HCT116 (cell line): ENCODE measurements at regions not wholly inside any gene's neighbourhood (a gene's known extent, or its start where the extent isn't known, plus 50 kb on each side); places are given as distances from the start of the nearest gene placed in this dataset.

Experiments
- ATAC-seq: fragments of 200-7000 bp; cut with Tn5 transposase; 2 replicates; pipeline ENCODE4 v1.9.1; 2020; ENCODE audit warnings: mild to moderate bottlenecking, moderate library complexity
- BruUV-seq: library from RNA; stranded (reverse); fragments of 400-500 nt; replicated peaks from 2 replicates; lab custom pipeline; 2021; lab: Mats Ljungman, UMichigan
- CTCF ChIA-PET: fragments of 300-600 bp; sonication (Branson Sonifier 250); formaldehyde crosslinking; loops from one replicate; lab custom pipeline; 2021; ENCODE audit warnings: antibody characterized with exemption; lab: Charles Lee
- POLR2A ChIA-PET: fragments of 300-600, 350-600 bp; sonication (Branson Sonifier 250); formaldehyde crosslinking; loops from one replicate; lab custom pipeline; 2021; ENCODE audit warnings: antibody characterized with exemption; lab: Charles Lee
- RAD21 ChIA-PET, 2 experiments: fragments of 300-600 bp; sonication (Branson Sonifier 250); formaldehyde crosslinking; loops; one replicate each; lab custom pipeline; 2023; ENCODE audit warnings: low total read pairs in 2 of 2; ENCODE audit not compliant: uncharacterized antibody in 2 of 2, unreplicated experiment in 2 of 2, low non-redundant PET in 1 of 2; lab: Charles Lee
- DNase-seq: peaks from one replicate; pipeline ENCODE4 v3.0.0-alpha.2; 2010; ENCODE audit warnings: low read depth, low spot score
- H2AFZ ChIP-seq: fragments of 200-600 bp; shearing (Covaris generic), sonication (generic); 2 replicates; pipeline ENCODE4 v1.6.1; 2017; ENCODE audit warnings: low read depth, mixed run types, mixed read lengths, antibody characterized with exemption, low read length; ENCODE audit not compliant: poor library complexity, severe bottlenecking
- H3K27ac ChIP-seq: 2 replicates; pipeline ENCODE4 v1.5.1; 2012; ENCODE audit warnings: low read depth, low read length
- H3K27me3 ChIP-seq: fragments of 200-600 bp; sonication (generic); 2 replicates; pipeline ENCODE4 v1.6.1; 2016; ENCODE audit warnings: mixed run types, low read length, mixed read lengths; ENCODE audit not compliant: insufficient read depth
- H3K36me3 ChIP-seq, 2 experiments: fragments of 200-500 bp in 1 of 2; fragments of 200-600 bp in 1 of 2; sonication (Bioruptor generic) in 1 of 2; sonication (generic) in 1 of 2; 2 replicates each; pipeline versions ENCODE4 v1.5.1 to v1.6.1; 2014 to 2016; ENCODE audit warnings: low read length in 2 of 2, inconsistent platforms in 1 of 2, mixed read lengths in 1 of 2, mixed run types in 1 of 2; ENCODE audit not compliant: insufficient read depth in 2 of 2, control insufficient read depth in 1 of 2
- H3K4me1 ChIP-seq, 2 experiments: fragments of 200-600 bp in 1 of 2; sonication (generic) in 1 of 2; 2 replicates each; pipeline versions ENCODE4 v1.5.1 to v1.6.1; 2012 to 2017; ENCODE audit warnings: low read length in 2 of 2, inconsistent platforms in 1 of 2, mild to moderate bottlenecking in 1 of 2, mixed read lengths in 1 of 2, mixed run types in 1 of 2, moderate library complexity in 1 of 2; ENCODE audit not compliant: insufficient read depth in 2 of 2, control insufficient read depth in 1 of 2
- H3K4me2 ChIP-seq: fragments of 200-600 bp; sonication (generic); 2 replicates; pipeline ENCODE4 v1.6.1; 2017; ENCODE audit warnings: mixed run types, low read length, mixed read lengths
- H3K4me3 ChIP-seq, 2 experiments: fragments of 200-600 bp in 1 of 2; sonication (generic) in 1 of 2; replicated peaks in 1 of 2; 2 replicates each; pipeline ENCODE4 v1.5.1; 2011 to 2016; ENCODE audit warnings: low read length in 2 of 2, control low read depth in 1 of 2, low read depth in 1 of 2, mild to moderate bottlenecking in 1 of 2, mixed read lengths in 1 of 2, mixed run types in 1 of 2
- H3K79me2 ChIP-seq: fragments of 200-600 bp; sonication (generic); 2 replicates; pipeline ENCODE4 v1.6.1; 2017; ENCODE audit warnings: mild to moderate bottlenecking, mixed run types, low read length, moderate library complexity, mixed read lengths; ENCODE audit not compliant: insufficient read depth
- H3K9ac ChIP-seq: fragments of 200-600 bp; sonication (generic); 2 replicates; pipeline ENCODE4 v1.6.1; 2016; ENCODE audit warnings: low read length, mixed read lengths
- H3K9me2 ChIP-seq: fragments of 200-600 bp; sonication (generic), shearing (Covaris generic); 2 replicates; pipeline ENCODE4 v1.6.1; 2017; ENCODE audit warnings: mixed run types, mild to moderate bottlenecking, moderate library complexity; ENCODE audit not compliant: insufficient read depth
- H3K9me3 ChIP-seq, 2 experiments: fragments of 200-500 bp in 1 of 2; fragments of 200-600 bp in 1 of 2; sonication (Bioruptor generic) in 1 of 2; sonication (generic) in 1 of 2; 2 replicates each; pipeline ENCODE4 v1.6.1; 2014 to 2017; ENCODE audit warnings: low read length in 2 of 2, mixed read lengths in 2 of 2, inconsistent platforms in 1 of 2, low read depth in 1 of 2, mild to moderate bottlenecking in 1 of 2, mixed run types in 1 of 2, moderate library complexity in 1 of 2; ENCODE audit not compliant: control insufficient read depth in 1 of 2, insufficient read depth in 1 of 2
- H4K20me1 ChIP-seq: fragments of 200-600 bp; sonication (generic), shearing (Covaris generic); 2 replicates; pipeline ENCODE4 v1.6.1; 2017; ENCODE audit warnings: mixed run types, mild to moderate bottlenecking, moderate library complexity; ENCODE audit not compliant: insufficient read depth
- CBX3 ChIP-seq: IDR thresholded peaks from 2 replicates; pipeline ENCODE4 v1.6.1; 2012; ENCODE audit warnings: low read depth
- CEBPB ChIP-seq: IDR thresholded peaks from 2 replicates; pipeline ENCODE4 v1.6.1; 2012; ENCODE audit warnings: low read depth
- EGR1 ChIP-seq: IDR thresholded peaks from 2 replicates; pipeline ENCODE4 v1.6.1; 2012; ENCODE audit warnings: low read depth
- POLR2A ChIP-seq: IDR thresholded peaks from 2 replicates; pipeline ENCODE4 v1.7.0; 2011; ENCODE audit warnings: borderline replicate concordance; ENCODE audit not compliant: insufficient read depth, insufficient read length; ENCODE audit errors: extremely low read depth
- RAD21 ChIP-seq: IDR thresholded peaks from 2 replicates; pipeline ENCODE4 v1.6.1; 2012; ENCODE audit warnings: low read depth, mild to moderate bottlenecking
- SP1 ChIP-seq: IDR thresholded peaks from 2 replicates; pipeline ENCODE4 v1.6.1; 2012; ENCODE audit warnings: low read depth
- TCF7L2 ChIP-seq: IDR thresholded peaks from 2 replicates; pipeline ENCODE4 v1.7.0; 2011; ENCODE audit warnings: borderline replicate concordance, inconsistent platforms; ENCODE audit not compliant: insufficient read depth, insufficient read length; ENCODE audit errors: extremely low read depth
- YY1 ChIP-seq: IDR thresholded peaks from 2 replicates; pipeline ENCODE4 v1.6.1; 2011; ENCODE audit warnings: low read length, low read depth, moderate library complexity, mild to moderate bottlenecking; ENCODE audit not compliant: insufficient replicate concordance; ENCODE audit errors: extremely low read depth
- ZNF274 ChIP-seq: fragments of 200-500 bp; sonication (Bioruptor generic); IDR thresholded peaks from 2 replicates; pipeline ENCODE4 v1.6.1; 2014; ENCODE audit warnings: mild to moderate bottlenecking, low read depth, low read length, inconsistent platforms
- intact Hi-C: fragments of 100-400 bp; cut with micrococcal nuclease; formaldehyde crosslinking; loops from 2 replicates; pipeline ENCODE4 v1.10.0; 2022
- TF ChIP-seq, protein P1 (sequence below): IDR thresholded peaks from 2 replicates; pipeline ENCODE4 v1.6.1; 2012

DNA sequence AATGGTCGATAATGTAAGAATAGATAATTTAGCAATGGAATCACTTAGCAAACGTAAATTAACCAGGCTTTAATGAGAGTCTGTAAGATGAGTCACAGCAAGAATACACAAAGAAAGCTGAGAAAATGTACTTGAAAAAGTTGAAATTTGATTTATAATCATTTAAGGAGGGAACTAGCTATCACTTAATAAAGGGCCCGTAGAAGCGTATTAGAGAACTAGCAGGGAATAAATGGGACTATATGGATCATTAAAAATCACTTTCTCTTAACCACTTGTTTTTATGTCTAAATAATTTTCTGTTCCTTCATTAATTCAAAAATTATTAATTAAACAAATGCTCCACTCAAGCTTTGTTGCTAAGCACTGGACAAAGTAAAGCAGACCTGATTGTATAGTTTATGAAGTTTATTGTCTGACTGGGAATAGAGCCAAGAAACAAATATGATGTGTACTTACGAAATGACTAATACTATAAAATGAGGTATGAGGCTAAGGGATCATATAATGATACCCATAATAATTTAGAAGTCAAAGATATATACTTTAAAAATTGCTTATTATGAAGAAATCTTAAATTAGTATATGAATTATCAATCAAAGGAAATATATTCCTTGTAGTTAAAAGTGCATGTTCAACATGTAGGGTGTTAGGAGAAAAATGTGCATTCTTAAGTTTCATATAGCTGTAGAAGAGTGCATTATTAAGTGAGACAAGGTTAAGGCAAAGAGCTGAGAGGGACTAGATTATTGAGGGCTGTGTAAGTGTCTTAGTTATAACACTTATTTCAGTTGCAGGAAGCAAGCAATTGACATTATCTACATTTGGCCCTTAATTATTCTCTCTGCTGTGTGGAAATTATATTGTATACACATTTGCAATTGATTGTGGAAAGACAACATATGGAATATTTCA is 196.8 kb downstream of the PRDM9 start:
- ChIA-PET POLR2A (no interaction called here), RAD21 (no interaction called here), CTCF (no interaction called here)
- Histone ChIP-seq H3K9me2 (no peaks in the 10 kb centered on the region), H3K27ac (no peak overlapping the region), H4K20me1 (no peaks in the 10 kb centered on the region), H2AFZ (no peak overlapping the region), H3K4me1 (no peaks in the 10 kb centered on the region), H3K79me2 (no peaks in the 10 kb centered on the region), H3K27me3 (no peaks in the 10 kb centered on the region), H3K4me2 (no peak overlapping the region), H3K36me3 (no peaks in the 10 kb centered on the region; a peak in 1 of 4 replicates), H3K4me3 (no peak overlapping the region), H3K9ac (no peak overlapping the region), H3K9me3 (peaks cover 0 to 10% of the 10 kb centered on the region in 2 experiments; a peak in 3 of 4 replicates)
- intact Hi-C loops = no loop called here
- TF ChIP-seq SP1 (no peak), ZNF274 (no peak), YY1 (no peak), CEBPB (no peak), POLR2A (no peak), EGR1 (no peak), RAD21 (no peak), CBX3 (no peak), TCF7L2 (no peak)
- TF ChIP-seq, protein P1, sequence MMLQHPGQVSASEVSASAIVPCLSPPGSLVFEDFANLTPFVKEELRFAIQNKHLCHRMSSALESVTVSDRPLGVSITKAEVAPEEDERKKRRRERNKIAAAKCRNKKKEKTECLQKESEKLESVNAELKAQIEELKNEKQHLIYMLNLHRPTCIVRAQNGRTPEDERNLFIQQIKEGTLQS = no peak
- DNase-seq (no peak), ATAC-seq (no peak)
- BruUV-seq = no TSS peak
